CD4-positive, alpha-beta T cell (primary cell): ENCODE measurements at regions not wholly inside any gene's neighbourhood (a gene's known extent, or its start where the extent isn't known, plus 50 kb on each side); places are given as distances from the start of the nearest gene placed in this dataset.

Source experiments
- ATAC-seq: fragments of 200-7000 bp; cut with Tn5 transposase; one replicate; pipeline ENCODE4 v1.10.0; 2022; ENCODE audit warnings: mild to moderate bottlenecking; ENCODE audit not compliant: poor library complexity
- CTCF ChIA-PET: fragments of 350-600 bp; sonication (Branson Sonifier 250); formaldehyde crosslinking; loops from one replicate; lab custom pipeline; 2021; ENCODE audit warnings: antibody characterized with exemption, inconsistent platforms; lab: Charles Lee
- POLR2A ChIA-PET: fragments of 350-600 bp; sonication (Branson Sonifier 250); formaldehyde crosslinking; loops from one replicate; lab custom pipeline; 2021; ENCODE audit warnings: antibody characterized with exemption, inconsistent platforms; lab: Charles Lee
- DNase-seq, 14 experiments: peaks; one replicate each; pipeline ENCODE4 v3.0.0-alpha.2; 2013 to 2020; ENCODE audit warnings: mixed read lengths in 2 of 14
- H3K27ac ChIP-seq, 2 donors: one replicate each; pipeline versions ENCODE4 v1.5.1 to v1.7.0; 2013; ENCODE audit warnings: low read length in 2 of 2, low read depth in 1 of 2, mild to moderate bottlenecking in 1 of 2
- H3K27me3 ChIP-seq, 2 experiments: 1 replicate in 1 of 2; 2 replicates in 1 of 2; pipeline versions ENCODE4 v1.6.1 to v1.7.0; 2013; ENCODE audit warnings: low read length in 2 of 2, control low read depth in 1 of 2, mild to moderate bottlenecking in 1 of 2, moderate library complexity in 1 of 2; ENCODE audit not compliant: insufficient read depth in 2 of 2, control insufficient read depth in 1 of 2
- H3K36me3 ChIP-seq: one replicate; pipeline ENCODE4 v1.6.1; 2013; ENCODE audit warnings: low read length, control low read depth; ENCODE audit not compliant: insufficient read depth
- H3K4me1 ChIP-seq: one replicate; pipeline ENCODE4 v1.6.1; 2013; ENCODE audit warnings: low read length, control low read depth; ENCODE audit not compliant: insufficient read depth
- H3K4me3 ChIP-seq: one replicate; pipeline ENCODE4 v1.5.1; 2013; ENCODE audit warnings: mild to moderate bottlenecking, low read length, moderate library complexity
- H3K9me3 ChIP-seq, 2 experiments: 1 replicate in 1 of 2; 2 replicates in 1 of 2; pipeline versions ENCODE4 v1.6.1 to v1.7.0; 2013; ENCODE audit warnings: low read length in 2 of 2, mild to moderate bottlenecking in 2 of 2, control low read depth in 1 of 2, moderate library complexity in 1 of 2; ENCODE audit not compliant: control insufficient read depth in 1 of 2, insufficient read depth in 1 of 2
- H3K27ac Mint-ChIP-seq: one replicate; pipeline ENCODE4 v1.8.0; 2020; ENCODE audit warnings: mixed read lengths
- H3K27me3 Mint-ChIP-seq: one replicate; pipeline ENCODE4 v1.8.0; 2021; ENCODE audit warnings: mixed read lengths
- H3K36me3 Mint-ChIP-seq: one replicate; pipeline ENCODE4 v1.8.0; 2021; ENCODE audit warnings: low read depth, mixed read lengths
- H3K4me1 Mint-ChIP-seq: one replicate; pipeline ENCODE4 v1.8.0; 2021; ENCODE audit warnings: low read depth, mixed read lengths
- H3K4me3 Mint-ChIP-seq: one replicate; pipeline ENCODE4 v1.8.0; 2020; ENCODE audit warnings: mild to moderate bottlenecking, mixed read lengths
- H3K9me3 Mint-ChIP-seq: one replicate; pipeline ENCODE4 v1.8.0; 2020; ENCODE audit warnings: mixed read lengths
- intact Hi-C, 2 experiments: fragments of 100-400 bp; cut with DNase I in 1 of 2; cut with micrococcal nuclease in 1 of 2; formaldehyde crosslinking; loops; one replicate each; pipeline versions ENCODE4 v1.15.1 to v1.9.0; 2023 to 2025; cut with DNase I, micrococcal nuclease
- TF ChIP-seq, protein P1 (sequence below): fragments of 200-600 bp; IDR thresholded peaks from one replicate; pipeline ENCODE4 v1.8.0; 2022; ENCODE audit warnings: antibody characterized with exemption, mild to moderate bottlenecking

- H3K4me1 ChIP-seq: peaks cover 35% of the 10 kb centered on the region
- H3K4me3 ChIP-seq: no peak overlapping the region
- no peak for ATAC-seq
- no peak for DNase-seq
- TF ChIP-seq, protein P1, sequence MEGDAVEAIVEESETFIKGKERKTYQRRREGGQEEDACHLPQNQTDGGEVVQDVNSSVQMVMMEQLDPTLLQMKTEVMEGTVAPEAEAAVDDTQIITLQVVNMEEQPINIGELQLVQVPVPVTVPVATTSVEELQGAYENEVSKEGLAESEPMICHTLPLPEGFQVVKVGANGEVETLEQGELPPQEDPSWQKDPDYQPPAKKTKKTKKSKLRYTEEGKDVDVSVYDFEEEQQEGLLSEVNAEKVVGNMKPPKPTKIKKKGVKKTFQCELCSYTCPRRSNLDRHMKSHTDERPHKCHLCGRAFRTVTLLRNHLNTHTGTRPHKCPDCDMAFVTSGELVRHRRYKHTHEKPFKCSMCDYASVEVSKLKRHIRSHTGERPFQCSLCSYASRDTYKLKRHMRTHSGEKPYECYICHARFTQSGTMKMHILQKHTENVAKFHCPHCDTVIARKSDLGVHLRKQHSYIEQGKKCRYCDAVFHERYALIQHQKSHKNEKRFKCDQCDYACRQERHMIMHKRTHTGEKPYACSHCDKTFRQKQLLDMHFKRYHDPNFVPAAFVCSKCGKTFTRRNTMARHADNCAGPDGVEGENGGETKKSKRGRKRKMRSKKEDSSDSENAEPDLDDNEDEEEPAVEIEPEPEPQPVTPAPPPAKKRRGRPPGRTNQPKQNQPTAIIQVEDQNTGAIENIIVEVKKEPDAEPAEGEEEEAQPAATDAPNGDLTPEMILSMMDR: no peak
- Mint-ChIP-seq H3K4me3 (peak overlapping the region; percentile 66), H3K27ac (peak overlapping the region; percentile 83), H3K9me3 (no peaks in the 10 kb centered on the region), H3K4me1 (peaks cover 91% of the 10 kb centered on the region), H3K27me3 (no peaks in the 10 kb centered on the region), H3K36me3 (peaks cover 51% of the 10 kb centered on the region)
- POLR2A ChIA-PET: no interaction called here
- H3K27me3 ChIP-seq: no peaks in the 10 kb centered on the region
- no peaks in the 10 kb centered on the region for H3K9me3 ChIP-seq
- CTCF ChIA-PET: interaction anchor here (0.8 to 1.1 kb wide), 2 partner anchors 22 to 35 kb away, joined by 3 to 4 read pairs; no protein-coding TSS in a partner anchor
- H3K27ac ChIP-seq: no peak overlapping the region
- peaks cover 10% of the 10 kb centered on the region for H3K36me3 ChIP-seq
- intact Hi-C loops: loop anchor here in 1 of 2 experiments (10.0 kb wide), 2 partner anchors 558 to 1248 kb away; partner anchors contain the start of genes SLC22A23 and WRNIP1
These were observed 66.1 kb downstream of the FAM217A start for GRCh38 chr6:4012826-4013225.

DNA sequence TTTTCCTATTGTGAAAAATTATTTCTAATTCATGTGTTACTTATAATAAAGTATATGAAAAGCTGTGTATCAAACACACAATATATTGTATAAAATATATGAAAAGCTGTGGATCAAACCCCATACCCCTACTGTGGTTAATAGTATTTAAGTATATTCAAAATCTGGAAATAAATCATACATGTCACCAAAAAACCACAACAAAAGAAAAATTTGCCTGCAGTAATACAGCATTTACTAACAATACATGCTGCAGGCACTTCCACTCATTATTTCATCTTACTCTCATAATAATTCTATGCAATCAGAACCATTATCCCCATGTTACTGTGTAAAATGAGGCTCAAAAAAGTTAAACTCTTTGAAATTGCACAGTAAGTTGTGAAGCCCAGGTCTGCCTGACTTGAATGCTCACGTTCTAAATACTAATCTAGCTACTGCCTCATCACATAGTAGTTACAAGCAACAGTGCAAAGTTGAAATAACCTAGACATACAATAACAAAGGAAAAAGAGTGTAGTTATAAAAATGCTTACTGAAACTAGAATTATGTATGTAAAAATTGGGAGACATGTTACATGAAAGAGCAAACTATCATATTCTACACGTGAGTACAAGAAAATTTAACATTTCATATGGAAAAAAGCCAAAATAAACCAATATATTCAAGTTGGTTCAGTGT, 61.7 kb downstream of the FAM217A start:
- no peaks in the 10 kb centered on the region for H3K27me3 Mint-ChIP-seq
- peaks cover 67% of the 10 kb centered on the region for H3K36me3 Mint-ChIP-seq
- intact Hi-C loops: loop anchor here in 1 of 2 experiments (5.0 to 10.0 kb wide), 4 partner anchors 170 to 1252 kb away; partner anchors contain the start of genes FAM50B, SLC22A23 and WRNIP1
- ChIA-PET POLR2A (interaction anchor here (0.6 to 2.7 kb wide), 13 partner anchors 9 to 1252 kb away, joined by 3 to 50 read pairs (median 4); partner anchors contain the start of genes ECI2, FAM50B, PSMG4 and WRNIP1), CTCF (interaction anchor here (0.8 to 2.6 kb wide), 3 partner anchors 10 to 168 kb away, joined by 4 to 26 read pairs (median 5); partner anchors contain the start of gene FAM50B)
- Histone ChIP-seq H3K27ac (peak overlapping the region; percentile 96), H3K9me3 (no peaks in the 10 kb centered on the region), H3K4me1 (peaks cover 47% of the 10 kb centered on the region), H3K27me3 (no peaks in the 10 kb centered on the region), H3K36me3 (peaks cover 10% of the 10 kb centered on the region), H3K4me3 (peak overlapping the region; percentile 92)
- H3K4me3 Mint-ChIP-seq: peak overlapping the region; percentile 98
- DNase-seq (no peak), ATAC-seq (no peak)
- H3K27ac Mint-ChIP-seq: peak overlapping the region; percentile 96
- no peaks in the 10 kb centered on the region for H3K9me3 Mint-ChIP-seq
- TF ChIP-seq, protein P1: no peak
- H3K4me1 Mint-ChIP-seq: peaks cover 84% of the 10 kb centered on the region

GRCh38 chr6:4017834-4018170, 61.1 kb downstream of the FAM217A start:
- Histone ChIP-seq H3K4me1 (peaks cover 46% of the 10 kb centered on the region), H3K9me3 (no peaks in the 10 kb centered on the region), H3K4me3 (peak overlapping the region; percentile 92), H3K36me3 (peaks cover 10% of the 10 kb centered on the region), H3K27me3 (no peaks in the 10 kb centered on the region), H3K27ac (peak overlapping the region; percentile 96)
- ATAC-seq (peak; percentile 8), DNase-seq (peak in 1 of 14 experiments; percentile 62)
- ChIA-PET CTCF (interaction anchor here (0.8 to 2.6 kb wide), 5 partner anchors 11 to 169 kb away, joined by 3 to 26 read pairs (median 5); partner anchors contain the start of gene FAM50B), POLR2A (interaction anchor here (0.6 to 2.7 kb wide), 18 partner anchors 9 to 1254 kb away, joined by 3 to 50 read pairs (median 4); partner anchors contain the start of genes ECI2, FAM50B, PSMG4 and WRNIP1)
- no peaks in the 10 kb centered on the region for H3K27me3 Mint-ChIP-seq
- TF ChIP-seq, protein P1: no peak
- H3K27ac Mint-ChIP-seq: peak overlapping the region; percentile 96
- H3K4me3 Mint-ChIP-seq: peak overlapping the region; percentile 98
- peaks cover 66% of the 10 kb centered on the region for H3K36me3 Mint-ChIP-seq
- H3K9me3 Mint-ChIP-seq: no peaks in the 10 kb centered on the region
- peaks cover 84% of the 10 kb centered on the region for H3K4me1 Mint-ChIP-seq
- intact Hi-C loops: loop anchor here (1.0 to 10.0 kb wide), 5 partner anchors 10 to 1253 kb away; partner anchors contain the start of genes FAM50B (in 1 of the 2), SLC22A23 (in 1 of the 2) and WRNIP1 (in 1 of the 2)
